ENCODE measurements at regions not wholly inside any gene's neighbourhood (a gene's known extent, or its start where the extent isn't known, plus 50 kb on each side); places are given as distances from the start of the nearest gene placed in this dataset.

- no peak overlapping the region for H3K27ac Mint-ChIP-seq
- H3K4me3 Mint-ChIP-seq = no peak overlapping the region
- no peaks in the 10 kb centered on the region for H3K36me3 Mint-ChIP-seq (ENCODE audit: low read depth)
- POLR2A ChIA-PET = no interaction called here
- no peaks in the 10 kb centered on the region for H3K4me1 Mint-ChIP-seq (ENCODE audit: low read depth)
- H3K9me3 Mint-ChIP-seq = no peaks in the 10 kb centered on the region
- DNase-seq (no peak), ATAC-seq (ENCODE audit: poor library complexity) (no peak)
- no peak overlapping the region for H3K27ac ChIP-seq (ENCODE audit: low read depth in 1 of 2, low read length in 2 of 2)
- H3K4me3 ChIP-seq (ENCODE audit: low read length) = no peak overlapping the region
- CTCF ChIA-PET = no interaction called here
- no peak for TF ChIP-seq CTCF (IDR thresholded peaks at IDR 0.05)
- peaks cover 0 to 8% of the 10 kb centered on the region in 2 experiments for H3K27me3 ChIP-seq (ENCODE audit: control insufficient read depth in 1 of 2, insufficient read depth in 2 of 2, low read length in 2 of 2)
- H3K27me3 Mint-ChIP-seq = peaks cover 6% of the 10 kb centered on the region
- H3K36me3 ChIP-seq (ENCODE audit: insufficient read depth, low read length) = no peaks in the 10 kb centered on the region
- H3K4me1 ChIP-seq (ENCODE audit: insufficient read depth, low read length) = no peaks in the 10 kb centered on the region
- H3K9me3 ChIP-seq (ENCODE audit: control insufficient read depth in 1 of 2, insufficient read depth in 1 of 2, low read length in 2 of 2) = peaks cover 0 to 4% of the 10 kb centered on the region in 2 experiments
- intact Hi-C loops (cut with DNase I, micrococcal nuclease) = no loop called here
Measured at GRCh38 chr11:119521551-119521950, 98.6 kb upstream of the THY1 start.

- Histone ChIP-seq H3K27ac (ENCODE audit: low read depth in 1 of 2, low read length in 2 of 2) (no peak overlapping the region), H3K9me3 (ENCODE audit: control insufficient read depth in 1 of 2, insufficient read depth in 1 of 2, low read length in 2 of 2) (peaks cover 0 to 4% of the 10 kb centered on the region in 2 experiments), H3K4me3 (ENCODE audit: low read length) (no peak overlapping the region), H3K27me3 (ENCODE audit: control insufficient read depth in 1 of 2, insufficient read depth in 2 of 2, low read length in 2 of 2) (peaks cover 5 to 8% of the 10 kb centered on the region in 2 experiments), H3K4me1 (ENCODE audit: insufficient read depth, low read length) (no peaks in the 10 kb centered on the region), H3K36me3 (ENCODE audit: insufficient read depth, low read length) (no peaks in the 10 kb centered on the region)
- intact Hi-C loops (cut with DNase I, micrococcal nuclease) = no loop called here
- H3K4me3 Mint-ChIP-seq = no peak overlapping the region
- no peaks in the 10 kb centered on the region for H3K36me3 Mint-ChIP-seq (ENCODE audit: low read depth)
- no peak for TF ChIP-seq CTCF (IDR thresholded peaks at IDR 0.05)
- no peak overlapping the region for H3K27ac Mint-ChIP-seq
- no peaks in the 10 kb centered on the region for H3K9me3 Mint-ChIP-seq
- H3K4me1 Mint-ChIP-seq (ENCODE audit: low read depth) = no peaks in the 10 kb centered on the region
- POLR2A ChIA-PET = no interaction called here
- peaks cover 6% of the 10 kb centered on the region for H3K27me3 Mint-ChIP-seq
- no peak for DNase-seq
- ATAC-seq (ENCODE audit: poor library complexity) = no peak
- CTCF ChIA-PET = no interaction called here
Measured at GRCh38 chr11:119520966-119521365, 98.0 kb upstream of the THY1 start.

GRCh38 chr11:119520400-119520799 lies 97.4 kb upstream of the THY1 start:
- Histone ChIP-seq H3K27ac (ENCODE audit: low read depth in 1 of 2, low read length in 2 of 2) (no peak overlapping the region), H3K36me3 (ENCODE audit: insufficient read depth, low read length) (no peaks in the 10 kb centered on the region), H3K4me3 (ENCODE audit: low read length) (no peak overlapping the region), H3K27me3 (ENCODE audit: control insufficient read depth in 1 of 2, insufficient read depth in 2 of 2, low read length in 2 of 2) (peaks cover 5 to 8% of the 10 kb centered on the region in 2 experiments), H3K9me3 (ENCODE audit: control insufficient read depth in 1 of 2, insufficient read depth in 1 of 2, low read length in 2 of 2) (peaks cover 0 to 4% of the 10 kb centered on the region in 2 experiments), H3K4me1 (ENCODE audit: insufficient read depth, low read length) (no peaks in the 10 kb centered on the region)
- DNase-seq (no peak), ATAC-seq (ENCODE audit: poor library complexity) (no peak)
- CTCF ChIA-PET = no interaction called here
- POLR2A ChIA-PET = no interaction called here
- Mint-ChIP-seq H3K4me3 (no peak overlapping the region), H3K27me3 (peaks cover 6% of the 10 kb centered on the region), H3K36me3 (ENCODE audit: low read depth) (no peaks in the 10 kb centered on the region), H3K4me1 (ENCODE audit: low read depth) (no peaks in the 10 kb centered on the region), H3K27ac (no peak overlapping the region), H3K9me3 (no peaks in the 10 kb centered on the region)
- intact Hi-C loops (cut with DNase I, micrococcal nuclease) = no loop called here
- no peak for TF ChIP-seq CTCF (IDR thresholded peaks at IDR 0.05)
